Uterus (tissue), 2 donors: ENCODE measurements at regions not wholly inside any gene's neighbourhood (a gene's known extent, or its start where the extent isn't known, plus 50 kb on each side); places are given as distances from the start of the nearest gene placed in this dataset.

ENCODE experiments used
- POLR2A ChIP-seq, 2 donors: fragments of 450-650 bp; IDR thresholded peaks; one replicate each; pipeline ENCODE4 v1.6.1; 2016; ENCODE audit warnings: antibody characterized with exemption in 2 of 2, mild to moderate bottlenecking in 1 of 2, moderate library complexity in 1 of 2
- TF ChIP-seq, protein P1 (sequence below), 4 experiments: fragments of 200-600 bp in 2 of 4; fragments of 450-650 bp in 2 of 4; sonication (generic) in 2 of 4; IDR thresholded peaks; one replicate each; pipeline ENCODE4 v1.5.1; 2016 to 2019; ENCODE audit warnings: antibody characterized with exemption in 4 of 4, mild to moderate bottlenecking in 2 of 4, moderate library complexity in 1 of 4

- TF ChIP-seq, protein P1, sequence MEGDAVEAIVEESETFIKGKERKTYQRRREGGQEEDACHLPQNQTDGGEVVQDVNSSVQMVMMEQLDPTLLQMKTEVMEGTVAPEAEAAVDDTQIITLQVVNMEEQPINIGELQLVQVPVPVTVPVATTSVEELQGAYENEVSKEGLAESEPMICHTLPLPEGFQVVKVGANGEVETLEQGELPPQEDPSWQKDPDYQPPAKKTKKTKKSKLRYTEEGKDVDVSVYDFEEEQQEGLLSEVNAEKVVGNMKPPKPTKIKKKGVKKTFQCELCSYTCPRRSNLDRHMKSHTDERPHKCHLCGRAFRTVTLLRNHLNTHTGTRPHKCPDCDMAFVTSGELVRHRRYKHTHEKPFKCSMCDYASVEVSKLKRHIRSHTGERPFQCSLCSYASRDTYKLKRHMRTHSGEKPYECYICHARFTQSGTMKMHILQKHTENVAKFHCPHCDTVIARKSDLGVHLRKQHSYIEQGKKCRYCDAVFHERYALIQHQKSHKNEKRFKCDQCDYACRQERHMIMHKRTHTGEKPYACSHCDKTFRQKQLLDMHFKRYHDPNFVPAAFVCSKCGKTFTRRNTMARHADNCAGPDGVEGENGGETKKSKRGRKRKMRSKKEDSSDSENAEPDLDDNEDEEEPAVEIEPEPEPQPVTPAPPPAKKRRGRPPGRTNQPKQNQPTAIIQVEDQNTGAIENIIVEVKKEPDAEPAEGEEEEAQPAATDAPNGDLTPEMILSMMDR (IDR thresholded peaks at IDR 0.05): no peak
- no peak for TF ChIP-seq POLR2A (IDR thresholded peaks at IDR 0.05)
These were observed 312.5 kb downstream of the ACTL7B start for GRCh38 chr9:108543251-108543778.
